SH-SY5Y (cell line): ENCODE measurements at regions not wholly inside any gene's neighbourhood (a gene's known extent, or its start where the extent isn't known, plus 50 kb on each side); places are given as distances from the start of the nearest gene placed in this dataset.

Experiments
- GATA2 ChIP-seq: IDR thresholded peaks from 2 replicates; pipeline ENCODE4 v1.6.1; 2011; ENCODE audit warnings: mild to moderate bottlenecking, low read depth, low read length
- GATA3 ChIP-seq: IDR thresholded peaks from 2 replicates; pipeline ENCODE4 v1.6.1; 2011; ENCODE audit warnings: low read depth, mild to moderate bottlenecking, low read length, moderate library complexity

- no peak for TF ChIP-seq GATA3
- TF ChIP-seq GATA2 = no peak
These were observed 55.2 kb upstream of the UBAC2 start for GRCh38 chr13:99145461-99145860.

- no peak for TF ChIP-seq GATA2
- TF ChIP-seq GATA3 = no peak
These were observed 49.9 kb upstream of the UBAC2 start for GRCh38 chr13:99150575-99151361.
